ENCODE measurements at regions not wholly inside any gene's neighbourhood (a gene's known extent, or its start where the extent isn't known, plus 50 kb on each side); places are given as distances from the start of the nearest gene placed in this dataset.
"Not testable (repeated sequence)": the region's sequence is repeated elsewhere in the genome, so short reads cannot be mapped to it uniquely, and the experiment has no call there.

DNA sequence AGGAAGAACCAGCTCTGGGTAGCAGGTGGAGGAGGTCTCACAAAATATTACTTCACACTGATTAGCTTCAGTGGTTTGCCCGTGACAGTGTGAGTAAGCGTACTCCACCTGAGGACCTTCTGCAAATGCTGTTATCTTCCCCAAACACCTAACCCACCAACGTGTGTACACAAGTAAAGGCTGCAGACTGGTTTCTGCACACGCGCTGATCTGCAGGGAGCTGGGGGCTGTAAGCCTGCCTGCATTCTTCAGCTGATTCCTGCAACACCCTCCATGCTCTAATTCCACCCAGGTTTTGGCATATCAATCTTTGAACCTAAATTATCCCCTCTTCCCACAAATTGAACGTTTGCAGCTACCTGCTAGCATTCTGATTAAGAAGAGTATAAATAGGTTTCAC is 820.2 kb downstream of the TRIML1 start:
- H3K27me3 Mint-ChIP-seq, result no peaks in the 10 kb centered on the region
- H3K4me1 Mint-ChIP-seq, result no peaks in the 10 kb centered on the region
- H3K27ac Mint-ChIP-seq, result no peak overlapping the region
- H3K9me3 Mint-ChIP-seq, result peaks cover 12% of the 10 kb centered on the region
- no peak overlapping the region for H3K4me3 Mint-ChIP-seq
- H3K36me3 Mint-ChIP-seq, result no peaks in the 10 kb centered on the region
- DNase-seq, result no peak

DNA sequence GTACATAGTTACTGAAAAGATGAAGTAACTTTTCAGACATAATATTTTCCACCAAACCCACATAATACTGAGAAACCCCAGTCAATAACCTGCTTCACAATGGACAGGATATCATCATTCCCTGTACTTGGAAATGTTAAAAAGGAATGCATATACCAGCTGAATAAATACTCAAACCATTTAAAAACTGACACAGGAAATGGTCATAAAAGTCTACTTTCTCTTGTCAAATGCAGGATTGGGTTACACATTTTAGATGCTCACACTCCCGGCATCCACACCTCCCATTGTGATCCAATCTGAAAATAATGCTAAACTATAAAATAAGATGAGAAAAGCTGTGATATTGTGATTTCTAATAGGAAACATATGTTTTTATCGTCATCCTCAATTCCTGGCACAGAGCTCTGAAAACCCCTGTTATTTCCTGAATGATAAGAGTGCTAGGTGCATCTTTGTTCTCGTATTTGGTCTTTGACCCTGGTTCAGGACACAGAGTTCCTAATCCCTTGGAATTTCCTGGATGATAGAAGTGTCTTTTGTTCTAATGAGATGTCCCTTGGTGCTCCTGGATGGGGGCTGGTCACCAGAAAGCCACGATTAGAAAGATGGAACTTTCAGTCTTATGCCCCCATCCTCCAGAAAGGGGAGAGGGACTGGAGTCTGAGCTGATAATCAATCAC is 821.3 kb downstream of the TRIML1 start:
- peaks cover 11% of the 10 kb centered on the region for H3K9me3 Mint-ChIP-seq
- H3K36me3 Mint-ChIP-seq, result no peaks in the 10 kb centered on the region
- H3K27me3 Mint-ChIP-seq, result no peaks in the 10 kb centered on the region
- no peak overlapping the region for H3K4me3 Mint-ChIP-seq
- H3K27ac Mint-ChIP-seq, result no peak overlapping the region
- DNase-seq, result no peak
- no peaks in the 10 kb centered on the region for H3K4me1 Mint-ChIP-seq

DNA sequence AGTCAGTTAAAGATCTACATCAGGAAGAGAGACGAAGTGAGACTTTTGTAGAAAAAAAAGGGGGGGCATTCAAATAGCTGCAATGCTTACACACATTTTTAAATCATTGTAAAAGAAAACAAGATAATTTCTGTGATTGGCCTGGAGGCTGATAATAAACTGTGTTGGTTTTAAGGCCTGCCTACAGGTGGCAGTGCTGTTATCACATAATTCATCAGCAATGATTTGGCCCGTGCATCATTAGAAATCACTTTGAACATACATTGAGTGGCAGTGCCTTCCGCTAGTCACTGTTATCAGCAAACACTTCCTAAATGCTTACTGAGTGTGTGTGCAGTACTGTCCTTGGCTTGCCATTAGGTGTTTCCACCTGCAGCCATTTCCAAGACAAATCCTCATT is 831.9 kb downstream of the TRIML1 start:
- H3K27ac Mint-ChIP-seq, result no peak overlapping the region
- peaks cover 4% of the 10 kb centered on the region for H3K9me3 Mint-ChIP-seq
- no peak for DNase-seq
- no peaks in the 10 kb centered on the region for H3K36me3 Mint-ChIP-seq
- H3K4me3 Mint-ChIP-seq, result no peak overlapping the region
- H3K4me1 Mint-ChIP-seq, result no peaks in the 10 kb centered on the region
- no peaks in the 10 kb centered on the region for H3K27me3 Mint-ChIP-seq

DNA sequence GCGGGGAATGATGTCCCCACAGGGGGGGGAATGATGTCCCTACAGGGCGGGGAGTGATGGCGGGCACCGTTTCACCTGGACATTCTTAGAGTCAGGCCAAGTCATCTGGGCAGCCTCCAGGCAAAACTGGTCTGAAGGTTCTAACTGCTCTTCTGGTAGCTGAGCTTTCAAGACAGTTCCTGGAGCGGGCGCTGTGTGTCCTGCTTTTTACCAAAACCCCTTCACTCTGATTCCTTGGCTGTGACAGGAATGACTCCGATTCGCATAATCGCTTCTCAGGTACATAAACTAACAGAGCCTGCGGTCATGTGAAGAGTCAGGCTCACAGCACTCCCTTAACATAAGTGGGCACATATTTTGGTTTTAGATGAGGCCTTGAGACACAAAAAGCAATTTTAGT is 836.0 kb downstream of the TRIML1 start:
- H3K36me3 Mint-ChIP-seq, result no peaks in the 10 kb centered on the region
- no peak for DNase-seq
- H3K27ac Mint-ChIP-seq, result no peak overlapping the region
- H3K9me3 Mint-ChIP-seq, result peaks cover 2% of the 10 kb centered on the region
- H3K4me1 Mint-ChIP-seq, result no peaks in the 10 kb centered on the region
- H3K4me3 Mint-ChIP-seq, result no peak overlapping the region
- no peaks in the 10 kb centered on the region for H3K27me3 Mint-ChIP-seq

DNA sequence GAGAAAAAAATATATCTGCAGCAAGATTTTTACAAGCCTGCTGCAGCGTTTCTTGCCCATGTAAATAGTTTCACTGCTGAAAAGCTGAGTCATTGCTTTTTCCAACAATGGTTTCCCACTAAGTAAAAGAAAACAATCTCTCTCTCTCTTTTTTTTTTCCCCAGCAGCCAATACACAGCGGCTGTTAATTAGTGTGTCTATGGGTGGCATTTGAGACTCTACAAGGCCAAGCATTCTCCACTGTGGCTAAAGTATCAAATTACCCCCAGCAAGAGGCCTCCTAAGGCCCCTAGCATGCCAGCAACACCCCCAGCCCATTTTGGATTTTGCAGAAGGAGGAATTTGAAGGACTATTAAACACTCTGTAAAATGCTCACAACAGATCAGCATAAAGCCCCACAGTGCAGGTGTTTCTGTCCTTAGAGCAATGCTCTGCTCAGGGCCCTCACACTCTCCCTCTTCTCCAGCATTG is 837.4 kb downstream of the TRIML1 start:
- H3K36me3 Mint-ChIP-seq, result no peaks in the 10 kb centered on the region
- no peak for DNase-seq
- no peaks in the 10 kb centered on the region for H3K4me1 Mint-ChIP-seq

DNA sequence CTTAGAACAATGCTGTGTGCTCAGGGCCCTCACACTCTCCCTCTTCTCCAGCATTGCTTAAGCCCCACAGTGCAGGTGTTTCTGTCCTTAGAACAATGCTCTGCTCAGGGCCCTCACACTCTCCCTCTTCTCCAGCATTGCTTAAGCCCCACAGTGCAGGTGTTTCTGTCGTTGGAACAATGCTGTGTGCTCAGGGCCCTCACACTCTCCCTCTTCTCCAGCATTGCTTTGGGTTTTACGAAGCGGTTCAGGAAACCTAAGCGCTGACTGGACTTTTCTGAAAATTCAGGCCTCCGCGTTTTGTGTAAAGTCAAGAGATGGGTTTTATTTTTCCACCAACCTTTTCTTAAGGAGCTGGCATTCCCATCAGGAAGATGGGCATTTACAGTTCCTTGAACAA is 838.0 kb downstream of the TRIML1 start:
- H3K36me3 Mint-ChIP-seq, H3K9me3 Mint-ChIP-seq, H3K4me3 Mint-ChIP-seq: not testable (repeated sequence)

More for the DNA sequence above, 837.4 kb downstream of the TRIML1 start:
- Mint-ChIP-seq H3K27me3 (no peaks in the 10 kb centered on the region), H3K27ac (no peak overlapping the region), H3K9me3 (peaks cover 2% of the 10 kb centered on the region), H3K4me3 (no peak overlapping the region)

DNA sequence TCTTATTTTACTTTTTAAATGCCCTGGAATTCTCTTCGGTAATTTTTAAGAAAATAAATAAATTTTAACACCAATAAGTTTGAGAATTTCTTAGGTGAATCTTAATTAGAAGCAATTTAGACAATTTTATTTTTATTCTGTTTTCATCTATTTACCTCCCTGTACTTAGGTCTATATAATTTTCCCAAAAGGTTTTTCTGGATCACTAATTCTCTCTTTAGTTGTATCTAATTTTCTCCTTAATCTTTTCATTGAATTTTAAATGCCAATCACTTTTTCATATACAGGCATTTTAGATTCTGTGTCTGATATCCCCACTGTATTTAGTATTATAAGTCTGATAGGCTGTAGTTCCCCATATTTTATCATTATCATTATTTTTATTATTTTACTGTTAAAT is 845.3 kb downstream of the TRIML1 start:
- Mint-ChIP-seq H3K4me3 (no peak overlapping the region), H3K4me1 (no peaks in the 10 kb centered on the region), H3K27ac (no peak overlapping the region), H3K9me3 (peaks cover 5% of the 10 kb centered on the region), H3K27me3 (no peaks in the 10 kb centered on the region), H3K36me3 (no peaks in the 10 kb centered on the region)
- no peak for DNase-seq

More for the DNA sequence above, 838.0 kb downstream of the TRIML1 start:
- not testable (repeated sequence) for H3K27me3 Mint-ChIP-seq, H3K4me1 Mint-ChIP-seq, DNase-seq, H3K27ac Mint-ChIP-seq

DNA sequence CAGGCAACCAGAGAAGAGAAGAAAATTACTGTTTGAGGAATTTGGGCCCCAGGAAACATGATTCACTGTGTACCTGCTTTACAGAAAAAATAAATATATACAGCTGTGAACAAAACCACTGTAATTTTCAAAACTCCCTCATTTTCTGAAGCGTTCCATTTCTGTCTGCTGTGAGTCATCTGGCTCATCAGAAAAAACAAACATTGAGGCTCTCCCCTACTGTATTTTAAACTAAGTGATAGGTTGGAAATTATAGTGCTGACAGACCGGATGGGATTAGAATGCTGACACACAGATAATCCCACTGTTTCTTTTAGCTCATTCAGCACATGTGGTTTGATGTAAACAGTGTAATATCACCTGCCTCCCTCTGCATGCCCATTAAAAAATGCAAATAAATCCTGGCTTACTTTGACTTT is 847.0 kb downstream of the TRIML1 start:
- no peak overlapping the region for H3K4me3 Mint-ChIP-seq
- no peaks in the 10 kb centered on the region for H3K4me1 Mint-ChIP-seq
- H3K36me3 Mint-ChIP-seq, result no peaks in the 10 kb centered on the region
- H3K9me3 Mint-ChIP-seq, result peaks cover 5% of the 10 kb centered on the region
- H3K27ac Mint-ChIP-seq, result no peak overlapping the region
- no peak for DNase-seq
- H3K27me3 Mint-ChIP-seq, result no peaks in the 10 kb centered on the region

DNA sequence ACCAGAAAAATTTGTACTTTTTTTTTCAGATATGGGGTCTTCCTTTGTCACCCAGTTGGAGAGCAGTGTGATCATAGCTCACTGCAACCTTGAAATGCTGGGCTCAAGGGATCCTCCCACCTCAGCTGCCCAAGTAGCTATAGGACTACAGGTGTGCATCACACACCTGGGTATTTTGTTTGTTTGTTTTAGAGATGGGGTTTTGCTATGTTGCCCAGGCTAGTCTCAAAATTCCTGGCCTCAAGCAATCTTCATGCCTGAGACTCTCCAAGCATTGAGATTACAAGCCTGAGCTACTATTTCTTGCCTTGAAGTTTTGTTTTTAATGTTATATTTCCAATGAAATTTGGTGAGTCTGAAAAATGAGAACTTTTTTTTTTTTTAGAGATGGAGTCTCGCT is 847.8 kb downstream of the TRIML1 start:
- Mint-ChIP-seq H3K27ac (no peak overlapping the region), H3K4me3 (no peak overlapping the region), H3K9me3 (peaks cover 5% of the 10 kb centered on the region), H3K4me1 (no peaks in the 10 kb centered on the region), H3K36me3 (no peaks in the 10 kb centered on the region), H3K27me3 (no peaks in the 10 kb centered on the region)
- no peak for DNase-seq

DNA sequence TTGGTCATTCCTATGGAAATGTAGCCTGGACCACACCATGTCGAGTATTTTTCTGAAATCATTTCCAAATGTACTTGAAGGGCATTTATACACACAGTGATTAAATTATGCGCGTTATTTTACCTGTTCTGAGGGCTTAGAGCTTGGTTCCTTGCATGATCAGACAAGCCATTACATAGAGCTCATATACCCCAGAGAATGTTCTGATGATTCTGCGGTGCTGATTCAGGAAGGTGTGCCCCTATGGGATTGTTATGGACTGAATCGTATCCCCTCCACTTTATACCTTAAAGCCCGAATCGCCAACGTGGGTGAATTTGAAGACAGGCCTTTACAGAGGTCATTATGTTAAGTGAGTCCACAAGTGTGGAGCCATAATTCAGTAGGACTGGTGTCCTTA is 848.9 kb downstream of the TRIML1 start:
- Mint-ChIP-seq H3K4me3 (no peak overlapping the region), H3K27ac (no peak overlapping the region), H3K9me3 (peaks cover 5% of the 10 kb centered on the region), H3K4me1 (no peaks in the 10 kb centered on the region), H3K36me3 (no peaks in the 10 kb centered on the region), H3K27me3 (no peaks in the 10 kb centered on the region)
- no peak for DNase-seq

DNA sequence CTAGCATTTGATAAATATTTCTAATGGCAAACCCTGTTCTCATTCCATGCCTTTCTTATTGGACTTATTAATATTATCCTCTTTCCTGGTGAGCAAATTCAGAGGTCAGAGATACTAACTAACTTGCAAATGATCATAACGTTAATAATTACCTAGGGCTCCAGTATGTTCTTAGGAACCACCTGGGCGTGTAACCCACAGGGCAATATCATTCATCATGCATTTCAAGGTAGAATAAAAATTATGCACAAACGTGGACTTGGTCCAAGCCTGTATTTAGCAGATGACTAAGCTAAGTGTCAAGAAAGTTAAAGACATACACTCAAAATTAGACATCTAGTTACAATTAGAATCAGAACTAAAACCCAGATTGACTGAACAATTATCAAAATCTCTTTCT is 850.1 kb downstream of the TRIML1 start:
- no peak for DNase-seq
- Mint-ChIP-seq H3K27me3 (no peaks in the 10 kb centered on the region), H3K27ac (no peak overlapping the region), H3K9me3 (peaks cover 5% of the 10 kb centered on the region), H3K4me3 (no peak overlapping the region), H3K4me1 (no peaks in the 10 kb centered on the region), H3K36me3 (no peaks in the 10 kb centered on the region)

DNA sequence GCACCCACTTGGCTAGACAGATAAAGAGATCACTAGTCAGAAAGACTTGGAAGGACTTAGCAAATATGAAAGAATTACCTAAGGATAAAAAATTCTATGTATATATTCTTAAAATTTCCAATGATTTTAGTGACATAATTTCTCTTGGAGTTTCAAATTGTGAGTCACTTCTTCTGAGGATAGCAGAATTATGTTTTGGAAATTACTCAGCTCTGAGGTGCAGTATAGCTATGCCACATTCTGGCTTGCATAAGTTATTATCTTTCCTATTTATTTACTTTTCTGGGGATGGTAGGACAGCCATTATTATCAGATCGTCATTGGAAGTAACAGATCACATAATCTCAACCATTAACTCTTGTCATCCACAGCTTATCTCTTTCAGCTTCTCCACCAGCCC is 853.5 kb downstream of the TRIML1 start:
- H3K4me3 Mint-ChIP-seq, result no peak overlapping the region
- H3K27me3 Mint-ChIP-seq, result no peaks in the 10 kb centered on the region
- peaks cover 6% of the 10 kb centered on the region for H3K9me3 Mint-ChIP-seq
- no peaks in the 10 kb centered on the region for H3K4me1 Mint-ChIP-seq
- H3K27ac Mint-ChIP-seq, result no peak overlapping the region
- H3K36me3 Mint-ChIP-seq, result no peaks in the 10 kb centered on the region
- no peak for DNase-seq

DNA sequence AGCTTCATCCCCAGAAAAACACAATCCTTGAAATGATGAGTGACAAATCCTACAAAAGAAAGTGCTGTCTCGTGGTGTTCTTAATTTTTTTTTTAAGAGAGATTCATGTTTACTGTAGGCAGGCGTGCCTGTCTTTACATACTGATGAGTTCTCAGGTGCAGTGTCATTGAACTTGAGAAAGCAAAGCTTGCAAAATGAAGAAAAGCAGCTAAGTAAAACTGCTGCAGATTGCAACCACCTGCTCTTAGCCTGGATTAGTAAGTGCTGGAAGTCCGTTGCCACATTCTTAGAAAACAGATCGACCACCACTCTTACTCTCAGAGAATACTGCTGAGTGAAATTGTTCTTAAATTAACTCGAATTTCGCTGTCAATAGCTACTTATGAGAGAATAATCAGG is 854.6 kb downstream of the TRIML1 start:
- Mint-ChIP-seq H3K36me3 (no peaks in the 10 kb centered on the region), H3K27me3 (no peaks in the 10 kb centered on the region), H3K9me3 (peaks cover 7% of the 10 kb centered on the region), H3K4me1 (no peaks in the 10 kb centered on the region), H3K4me3 (no peak overlapping the region), H3K27ac (no peak overlapping the region)
- DNase-seq, result no peak

DNA sequence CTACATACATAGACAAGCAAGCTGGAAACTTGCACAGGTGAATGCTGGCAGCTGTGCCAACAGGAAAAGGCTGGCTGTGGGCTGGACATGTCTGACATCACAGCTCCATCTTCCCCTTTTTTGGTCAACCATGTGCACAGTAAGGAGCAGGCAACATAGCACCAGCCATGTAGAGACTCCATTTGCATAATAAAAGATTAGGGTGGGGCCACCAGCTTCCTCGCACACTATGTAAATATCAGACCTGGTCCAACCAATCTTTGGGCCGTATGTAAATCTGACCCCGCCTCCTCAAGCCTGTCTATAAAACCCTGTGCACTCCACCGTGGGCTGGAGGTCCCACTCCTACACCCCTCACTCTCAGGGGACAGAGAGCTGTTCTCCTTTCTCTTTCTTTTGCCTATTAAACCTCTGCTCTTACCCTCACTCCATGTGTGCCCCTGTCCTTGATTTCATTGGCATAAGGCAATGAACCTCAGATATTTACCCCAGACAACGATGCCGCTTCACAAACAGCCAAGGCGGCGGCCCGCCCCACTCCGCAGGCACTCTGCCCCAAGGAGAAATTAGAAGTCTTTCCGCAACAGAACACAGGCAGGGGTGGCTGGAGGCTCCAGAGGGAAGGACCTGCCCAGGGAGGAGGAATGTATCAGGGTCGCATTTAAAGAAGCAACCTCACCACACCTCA is 862.2 kb downstream of the TRIML1 start:
- Mint-ChIP-seq H3K27ac (no peak overlapping the region), H3K9me3 (peaks cover 9% of the 10 kb centered on the region), H3K4me3 (no peak overlapping the region), H3K27me3 (no peaks in the 10 kb centered on the region), H3K36me3 (no peaks in the 10 kb centered on the region), H3K4me1 (no peaks in the 10 kb centered on the region)
- DNase-seq, result no peak

DNA sequence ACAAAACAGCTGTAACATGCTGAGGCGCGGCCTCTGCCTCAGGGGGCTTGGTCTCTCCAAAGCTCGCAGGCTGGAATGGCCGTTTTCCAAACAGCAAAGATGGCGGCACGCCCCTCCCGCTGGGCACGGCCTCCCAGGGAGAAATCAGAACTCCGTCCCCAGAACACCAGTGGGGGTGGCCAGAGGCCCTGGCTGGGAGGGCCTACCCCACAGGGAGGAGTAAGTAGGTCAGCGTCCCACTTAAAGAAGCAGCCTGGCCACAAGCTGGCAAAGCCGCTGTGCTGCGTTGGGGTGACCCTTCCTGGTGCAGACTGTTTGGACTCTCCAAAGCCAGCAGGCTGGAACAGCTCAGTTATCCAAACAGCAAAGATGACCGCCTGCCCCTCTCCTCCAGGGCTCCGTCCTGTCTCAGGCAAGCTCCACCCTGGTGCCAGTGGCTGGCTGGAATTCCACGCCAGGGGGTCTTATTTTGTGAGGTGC is 862.8 kb downstream of the TRIML1 start:
- Mint-ChIP-seq H3K4me1 (no peaks in the 10 kb centered on the region), H3K36me3 (no peaks in the 10 kb centered on the region), H3K9me3 (peaks cover 9% of the 10 kb centered on the region), H3K4me3 (no peak overlapping the region), H3K27me3 (no peaks in the 10 kb centered on the region), H3K27ac (no peak overlapping the region)
- no peak for DNase-seq

DNA sequence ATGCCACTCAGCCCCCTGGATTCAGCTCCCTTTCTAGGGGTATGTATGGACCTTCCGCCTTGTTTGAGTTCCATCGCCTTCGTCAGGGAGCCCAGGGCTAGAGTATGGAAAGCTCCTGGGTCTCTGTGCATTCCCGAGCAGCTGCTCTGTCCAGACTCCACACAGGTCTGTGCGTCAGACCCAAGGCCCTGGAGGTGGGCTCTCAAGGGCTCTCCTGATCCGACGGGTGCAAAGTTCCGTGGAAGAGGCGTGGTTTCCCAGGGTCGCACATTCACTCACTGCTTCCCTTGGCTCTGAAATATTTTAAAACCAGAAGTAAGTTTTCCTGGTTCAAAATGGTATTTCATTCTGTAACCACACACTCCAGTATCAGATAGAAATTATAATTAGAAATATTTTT is 863.2 kb downstream of the TRIML1 start:
- DNase-seq, result no peak
- Mint-ChIP-seq H3K4me3 (no peak overlapping the region), H3K9me3 (peaks cover 9% of the 10 kb centered on the region), H3K27ac (no peak overlapping the region), H3K4me1 (no peaks in the 10 kb centered on the region), H3K36me3 (no peaks in the 10 kb centered on the region), H3K27me3 (no peaks in the 10 kb centered on the region)
